Caco-2 (cell line): ENCODE measurements at regions not wholly inside any gene's neighbourhood (a gene's known extent, or its start where the extent isn't known, plus 50 kb on each side); places are given as distances from the start of the nearest gene placed in this dataset.

Experiments
- BruUV-seq: library from RNA; stranded (reverse); fragments of 400-500 nt; replicated peaks from 2 replicates; lab custom pipeline; 2021; lab: Mats Ljungman, UMichigan
- CTCF ChIA-PET: fragments of 300-600 bp; sonication (Branson Sonifier 250); formaldehyde crosslinking; loops from one replicate; lab custom pipeline; 2022; ENCODE audit warnings: antibody characterized with exemption; lab: Charles Lee
- POLR2A ChIA-PET: fragments of 300-600 bp; sonication (Branson Sonifier 250); formaldehyde crosslinking; loops from one replicate; lab custom pipeline; 2022; ENCODE audit warnings: antibody characterized with exemption; lab: Charles Lee
- DNase-seq, 2 experiments: peaks; one replicate each; pipeline versions ENCODE4 v3.0.0 to v3.0.0-alpha.2; 2020 to 2022
- H3K27me3 ChIP-seq: replicated peaks from 2 replicates; pipeline ENCODE4 v1.6.0; 2011; ENCODE audit warnings: low read length; ENCODE audit not compliant: control insufficient read depth, insufficient read depth
- H3K36me3 ChIP-seq: 2 replicates; pipeline ENCODE4 v1.5.1; 2011; ENCODE audit warnings: low read length; ENCODE audit not compliant: control insufficient read depth, insufficient read depth
- H3K4me1 ChIP-seq: fragments of 250-450 bp; sonication (Bioruptor Pico); 2 replicates; pipeline ENCODE4 v1.5.1; 2020; ENCODE audit warnings: mild to moderate bottlenecking
- H3K4me3 ChIP-seq: 2 replicates; pipeline ENCODE4 v1.5.1; 2011; ENCODE audit warnings: low read depth, mild to moderate bottlenecking, control low read depth, low read length
- H3K9me3 ChIP-seq: fragments of 250-450 bp; sonication (Bioruptor Pico); 2 replicates; pipeline ENCODE4 v1.5.1; 2020; ENCODE audit warnings: mild to moderate bottlenecking, moderate library complexity
- H3K27ac Mint-ChIP-seq: one replicate; pipeline ENCODE4 v1.8.0; 2022; ENCODE audit warnings: mixed read lengths; ENCODE audit not compliant: unreplicated experiment
- H3K27me3 Mint-ChIP-seq: one replicate; pipeline ENCODE4 v1.8.0; 2022; ENCODE audit warnings: mixed read lengths; ENCODE audit not compliant: insufficient read depth, unreplicated experiment
- H3K36me3 Mint-ChIP-seq: one replicate; pipeline ENCODE4 v1.8.0; 2022; ENCODE audit warnings: mild to moderate bottlenecking, mixed read lengths; ENCODE audit not compliant: insufficient read depth, unreplicated experiment
- H3K4me1 Mint-ChIP-seq: one replicate; pipeline ENCODE4 v1.8.0; 2022; ENCODE audit warnings: low read depth, mixed read lengths; ENCODE audit not compliant: unreplicated experiment
- H3K4me3 Mint-ChIP-seq: one replicate; pipeline ENCODE4 v1.8.0; 2022; ENCODE audit warnings: mild to moderate bottlenecking, moderate library complexity, mixed read lengths; ENCODE audit not compliant: unreplicated experiment
- H3K9me3 Mint-ChIP-seq: one replicate; pipeline ENCODE4 v1.8.0; 2022; ENCODE audit warnings: mixed read lengths; ENCODE audit not compliant: unreplicated experiment
- CTCF ChIP-seq, 2 experiments: fragments of 200-600 bp in 1 of 2; IDR thresholded peaks; 1 replicate in 1 of 2; 2 replicates in 1 of 2; pipeline versions ENCODE4 v1.5.1 to v1.8.0; 2011 to 2022; ENCODE audit warnings: antibody characterized with exemption in 1 of 2, control low read depth in 1 of 2, inconsistent platforms in 1 of 2, low read depth in 1 of 2, low read length in 1 of 2, mild to moderate bottlenecking in 1 of 2, moderate library complexity in 1 of 2; ENCODE audit not compliant: insufficient read depth in 1 of 2, severe bottlenecking in 1 of 2, unreplicated experiment in 1 of 2
- intact Hi-C: fragments of 100-400 bp; cut with micrococcal nuclease; formaldehyde crosslinking; loops from one replicate; pipeline ENCODE4 v1.10.0; 2022; ENCODE audit not compliant: unreplicated experiment

GRCh38 chr13:75993823-75994222, 357.7 kb downstream of the LMO7 start:
- H3K9me3 ChIP-seq, result no peaks in the 10 kb centered on the region
- intact Hi-C loops, result no loop called here
- H3K4me1 Mint-ChIP-seq, result peaks cover 5% of the 10 kb centered on the region
- no peak for DNase-seq
- TF ChIP-seq CTCF (IDR thresholded peaks at IDR 0.05; ENCODE audit: insufficient read depth in 1 of 2, low read depth in 1 of 2, low read length in 1 of 2, severe bottlenecking in 1 of 2, unreplicated experiment in 1 of 2), result no peak
- H3K27me3 Mint-ChIP-seq, result no peaks in the 10 kb centered on the region
- no peaks in the 10 kb centered on the region for H3K4me1 ChIP-seq
- H3K27ac Mint-ChIP-seq, result no peak overlapping the region
- no peak overlapping the region for H3K4me3 ChIP-seq
- H3K27me3 ChIP-seq, result no peaks in the 10 kb centered on the region
- no peaks in the 10 kb centered on the region for H3K36me3 ChIP-seq
- H3K36me3 Mint-ChIP-seq, result no peaks in the 10 kb centered on the region
- no TSS peak for BruUV-seq
- ChIA-PET CTCF (no interaction called here), POLR2A (no interaction called here)
- peaks cover 34% of the 10 kb centered on the region for H3K9me3 Mint-ChIP-seq
- H3K4me3 Mint-ChIP-seq, result no peak overlapping the region

GRCh38 chr13:75993241-75993640, 357.1 kb downstream of the LMO7 start:
- Mint-ChIP-seq H3K27ac (no peak overlapping the region), H3K4me1 (peaks cover 5% of the 10 kb centered on the region), H3K9me3 (peaks cover 35% of the 10 kb centered on the region), H3K36me3 (no peaks in the 10 kb centered on the region), H3K4me3 (no peak overlapping the region), H3K27me3 (no peaks in the 10 kb centered on the region)
- no peak overlapping the region for H3K4me3 ChIP-seq
- ChIA-PET POLR2A (no interaction called here), CTCF (no interaction called here)
- intact Hi-C loops, result no loop called here
- no peak for DNase-seq
- H3K36me3 ChIP-seq, result no peaks in the 10 kb centered on the region
- H3K9me3 ChIP-seq, result no peaks in the 10 kb centered on the region
- H3K4me1 ChIP-seq, result no peaks in the 10 kb centered on the region
- no peaks in the 10 kb centered on the region for H3K27me3 ChIP-seq
- no TSS peak for BruUV-seq
- no peak for TF ChIP-seq CTCF (IDR thresholded peaks at IDR 0.05; ENCODE audit: insufficient read depth in 1 of 2, low read depth in 1 of 2, low read length in 1 of 2, severe bottlenecking in 1 of 2, unreplicated experiment in 1 of 2)

GRCh38 chr13:75986818-75987217, 350.7 kb downstream of the LMO7 start:
- BruUV-seq, result no TSS peak
- DNase-seq, result no peak
- Mint-ChIP-seq H3K4me1 (peaks cover 24% of the 10 kb centered on the region), H3K4me3 (no peak overlapping the region), H3K9me3 (peaks cover 53% of the 10 kb centered on the region), H3K27ac (no peak overlapping the region), H3K36me3 (no peaks in the 10 kb centered on the region), H3K27me3 (no peaks in the 10 kb centered on the region)
- intact Hi-C loops, result no loop called here
- no peak for TF ChIP-seq CTCF (IDR thresholded peaks at IDR 0.05; ENCODE audit: insufficient read depth in 1 of 2, low read depth in 1 of 2, low read length in 1 of 2, severe bottlenecking in 1 of 2, unreplicated experiment in 1 of 2)
- Histone ChIP-seq H3K9me3 (no peaks in the 10 kb centered on the region), H3K27me3 (no peaks in the 10 kb centered on the region), H3K4me3 (no peak overlapping the region), H3K36me3 (no peaks in the 10 kb centered on the region), H3K4me1 (no peaks in the 10 kb centered on the region)
- ChIA-PET POLR2A (interaction anchor here (0.6 kb wide), 1 partner anchor 94 kb away, joined by 3 read pairs; no protein-coding TSS in a partner anchor), CTCF (no interaction called here)
